HepG2 (cell line): ENCODE measurements at regions not wholly inside any gene's neighbourhood (a gene's known extent, or its start where the extent isn't known, plus 50 kb on each side); places are given as distances from the start of the nearest gene placed in this dataset.

ENCODE experiments used
- ATAC-seq: fragments of 200-7000 bp; cut with Tn5 transposase; 3 replicates; pipeline ENCODE4 v1.9.1; 2020; ENCODE audit warnings: mild to moderate bottlenecking, moderate library complexity
- BruUV-seq: library from RNA; stranded (reverse); fragments of 400-500 nt; replicated peaks from 2 replicates; lab custom pipeline; 2021; lab: Mats Ljungman, UMichigan
- CTCF ChIA-PET: fragments of 300-600 bp; formaldehyde crosslinking; extraction: SDS; loops from one replicate; lab custom pipeline; 2021; ENCODE audit warnings: low total read pairs, inconsistent platforms, low intra/inter-chr PET ratio; lab: Yijun Ruan, JAX
- POLR2A ChIA-PET: fragments of 350-600 bp; sonication (Branson Sonifier 250); formaldehyde crosslinking; loops from one replicate; lab custom pipeline; 2020; ENCODE audit warnings: antibody characterized with exemption, inconsistent platforms; lab: Yijun Ruan, JAX
- DNase-seq: peaks from one replicate; pipeline ENCODE4 v3.0.0-alpha.2; 2015; ENCODE audit warnings: low spot score
- FAIRE-seq: peaks from 3 replicates; lab custom pipeline; 2011; peaks lifted over from hg19 to GRCh38; lab: Jason Lieb, UNC
- H2AFZ ChIP-seq: one replicate; pipeline ENCODE4 v1.6.1; 2011; ENCODE audit warnings: low read length, inconsistent platforms
- H3K27ac ChIP-seq: fragments of 300-600 bp; 3 replicates; pipeline ENCODE4 v1.8.0; 2011; ENCODE audit warnings: mixed run types, mild to moderate bottlenecking, mixed read lengths, low read length, inconsistent platforms; ENCODE audit not compliant: insufficient read depth; ENCODE audit errors: extremely low read length
- H3K27me3 ChIP-seq, 2 experiments: fragments of 200-600 bp in 1 of 2; 2 replicates in 1 of 2; 3 replicates in 1 of 2; pipeline versions ENCODE4 v1.6.0 to v1.8.0; 2011; ENCODE audit warnings: low read length in 2 of 2, mild to moderate bottlenecking in 2 of 2, moderate library complexity in 2 of 2, inconsistent platforms in 1 of 2; ENCODE audit not compliant: insufficient read depth in 2 of 2, control insufficient read depth in 1 of 2
- H3K36me3 ChIP-seq, 2 experiments: fragments of 200-600 bp in 1 of 2; replicated peaks in 1 of 2; 2 replicates in 1 of 2; 3 replicates in 1 of 2; pipeline versions ENCODE4 v1.5.1 to v1.8.0; 2011; ENCODE audit warnings: low read length in 2 of 2, inconsistent platforms in 1 of 2; ENCODE audit not compliant: insufficient read depth in 2 of 2, control insufficient read depth in 1 of 2
- H3K4me1 ChIP-seq: 2 replicates; pipeline ENCODE4 v1.5.1; 2012; ENCODE audit warnings: low read length, inconsistent platforms; ENCODE audit not compliant: insufficient read depth
- H3K4me2 ChIP-seq: 2 replicates; pipeline ENCODE4 v1.6.0; 2011; ENCODE audit warnings: low read depth, low read length, inconsistent platforms
- H3K4me3 ChIP-seq, 3 experiments: fragments of 200-600 bp in 1 of 3; sonication (generic), shearing (Covaris generic) in 1 of 3; replicated peaks in 1 of 3; 2 replicates each; pipeline ENCODE4 v1.5.1; 2011 to 2016; ENCODE audit warnings: low read length in 3 of 3, inconsistent platforms in 2 of 3, low read depth in 2 of 3, mild to moderate bottlenecking in 2 of 3, control low read depth in 1 of 3, mixed read lengths in 1 of 3; ENCODE audit not compliant: insufficient read depth in 1 of 3
- H3K79me2 ChIP-seq: one replicate; pipeline ENCODE4 v1.6.1; 2011; ENCODE audit warnings: low read length, inconsistent platforms; ENCODE audit not compliant: insufficient read depth
- H3K9ac ChIP-seq: 2 replicates; pipeline ENCODE4 v1.6.0; 2011; ENCODE audit warnings: mild to moderate bottlenecking, low read depth, low read length, inconsistent platforms; ENCODE audit not compliant: insufficient read depth
- H3K9me3 ChIP-seq: 2 replicates; pipeline ENCODE4 v1.5.1; 2012; ENCODE audit warnings: mild to moderate bottlenecking, low read length
- H4K20me1 ChIP-seq: 2 replicates; pipeline ENCODE4 v1.6.0; 2011; ENCODE audit warnings: inconsistent platforms, mild to moderate bottlenecking, low read length, moderate library complexity; ENCODE audit not compliant: insufficient read depth
- HOMEZ ChIP-seq: IDR thresholded peaks from 2 replicates; pipeline ENCODE4 v1.6.1; 2016; ENCODE audit warnings: low read depth
- TARDBP ChIP-seq: sonication (generic); formaldehyde crosslinking; IDR thresholded peaks from 2 replicates; pipeline ENCODE4 v1.8.0; 2022; ENCODE audit warnings: mild to moderate bottlenecking, missing genetic modification reagents
- TOPORS ChIP-seq: sonication (generic); formaldehyde crosslinking; IDR thresholded peaks from 2 replicates; pipeline ENCODE4 v1.8.0; 2023; ENCODE audit warnings: mild to moderate bottlenecking, missing genetic modification reagents
- XRCC5 ChIP-seq: fragments of 200-400 bp; formaldehyde crosslinking; optimal IDR thresholded peaks from 2 replicates; pipeline ENCODE3; 2017; ENCODE audit warnings: mild to moderate bottlenecking, low read length
- WGBS: methylation state at CpG from one replicate; pipeline ENCODE4 v1.1.6; 2017; ENCODE audit warnings: low lambda C conversion rate; 5-methylcytosine and 5-hydroxymethylcytosine counted together
- in situ Hi-C: cut with HindIII; loops from 2 replicates; pipeline ENCODE4 v1.10.0; 2017; ENCODE audit warnings: low pct_unique_long_range_greater_than_20kb; ENCODE audit not compliant: extremely low pct_ligation_motif_present
- intact Hi-C: fragments of 100-400 bp; cut with micrococcal nuclease; formaldehyde crosslinking; loops from one replicate; pipeline ENCODE4 v1.10.0; 2022; ENCODE audit not compliant: unreplicated experiment
- TF ChIP-seq, protein P1 (sequence below): sonication (generic); formaldehyde crosslinking; IDR thresholded peaks from 2 replicates; pipeline ENCODE4 v1.5.1; 2020; ENCODE audit warnings: mild to moderate bottlenecking, missing genetic modification reagents, moderate library complexity
- TF ChIP-seq, protein P2 (sequence below): IDR thresholded peaks from 2 replicates; pipeline ENCODE4 v1.6.1; 2016; ENCODE audit warnings: low read depth, borderline replicate concordance

- no peak overlapping the region for H3K27ac ChIP-seq
- 90% methylated on average over 4 of the region's 13 CpGs for WGBS
- H2AFZ ChIP-seq: no peak overlapping the region
- no peaks in the 10 kb centered on the region for H3K27me3 ChIP-seq
- H3K79me2 ChIP-seq: no peaks in the 10 kb centered on the region
- TF ChIP-seq, protein P1, sequence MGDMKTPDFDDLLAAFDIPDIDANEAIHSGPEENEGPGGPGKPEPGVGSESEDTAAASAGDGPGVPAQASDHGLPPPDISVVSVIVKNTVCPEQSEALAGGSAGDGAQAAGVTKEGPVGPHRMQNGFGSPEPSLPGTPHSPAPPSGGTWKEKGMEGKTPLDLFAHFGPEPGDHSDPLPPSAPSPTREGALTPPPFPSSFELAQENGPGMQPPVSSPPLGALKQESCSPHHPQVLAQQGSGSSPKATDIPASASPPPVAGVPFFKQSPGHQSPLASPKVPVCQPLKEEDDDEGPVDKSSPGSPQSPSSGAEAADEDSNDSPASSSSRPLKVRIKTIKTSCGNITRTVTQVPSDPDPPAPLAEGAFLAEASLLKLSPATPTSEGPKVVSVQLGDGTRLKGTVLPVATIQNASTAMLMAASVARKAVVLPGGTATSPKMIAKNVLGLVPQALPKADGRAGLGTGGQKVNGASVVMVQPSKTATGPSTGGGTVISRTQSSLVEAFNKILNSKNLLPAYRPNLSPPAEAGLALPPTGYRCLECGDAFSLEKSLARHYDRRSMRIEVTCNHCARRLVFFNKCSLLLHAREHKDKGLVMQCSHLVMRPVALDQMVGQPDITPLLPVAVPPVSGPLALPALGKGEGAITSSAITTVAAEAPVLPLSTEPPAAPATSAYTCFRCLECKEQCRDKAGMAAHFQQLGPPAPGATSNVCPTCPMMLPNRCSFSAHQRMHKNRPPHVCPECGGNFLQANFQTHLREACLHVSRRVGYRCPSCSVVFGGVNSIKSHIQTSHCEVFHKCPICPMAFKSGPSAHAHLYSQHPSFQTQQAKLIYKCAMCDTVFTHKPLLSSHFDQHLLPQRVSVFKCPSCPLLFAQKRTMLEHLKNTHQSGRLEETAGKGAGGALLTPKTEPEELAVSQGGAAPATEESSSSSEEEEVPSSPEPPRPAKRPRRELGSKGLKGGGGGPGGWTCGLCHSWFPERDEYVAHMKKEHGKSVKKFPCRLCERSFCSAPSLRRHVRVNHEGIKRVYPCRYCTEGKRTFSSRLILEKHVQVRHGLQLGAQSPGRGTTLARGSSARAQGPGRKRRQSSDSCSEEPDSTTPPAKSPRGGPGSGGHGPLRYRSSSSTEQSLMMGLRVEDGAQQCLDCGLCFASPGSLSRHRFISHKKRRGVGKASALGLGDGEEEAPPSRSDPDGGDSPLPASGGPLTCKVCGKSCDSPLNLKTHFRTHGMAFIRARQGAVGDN (CRISPR knock-in tag): no peak
- TF ChIP-seq XRCC5 (no peak), TOPORS (no peak), TARDBP (CRISPR knock-in tag) (no peak), HOMEZ (no peak)
- TF ChIP-seq, protein P2, sequence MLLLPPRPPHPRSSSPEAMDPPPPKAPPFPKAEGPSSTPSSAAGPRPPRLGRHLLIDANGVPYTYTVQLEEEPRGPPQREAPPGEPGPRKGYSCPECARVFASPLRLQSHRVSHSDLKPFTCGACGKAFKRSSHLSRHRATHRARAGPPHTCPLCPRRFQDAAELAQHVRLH (CRISPR knock-in tag): no peak
- no peak overlapping the region for H3K4me3 ChIP-seq
- ATAC-seq (no peak), DNase-seq (no peak), FAIRE-seq (no peak)
- no TSS peak for BruUV-seq
- intact Hi-C loops (loop anchor here (5.0 kb wide), 1 partner anchor 179 kb away; no protein-coding TSS in a partner anchor), in situ Hi-C loops (no loop called here)
- H4K20me1 ChIP-seq: no peaks in the 10 kb centered on the region
- H3K9ac ChIP-seq: no peak overlapping the region
- ChIA-PET POLR2A (no interaction called here), CTCF (no interaction called here)
- H3K36me3 ChIP-seq: no peaks in the 10 kb centered on the region
- no peaks in the 10 kb centered on the region for H3K9me3 ChIP-seq
- no peak overlapping the region for H3K4me2 ChIP-seq
- peaks cover 77% of the 10 kb centered on the region for H3K4me1 ChIP-seq
Observed at GRCh38 chr13:40483601-40484000, 182.8 kb downstream of the FOXO1 start.
